Trophoblast cell (in vitro differentiated cells and primary cell): ENCODE measurements at regions not wholly inside any gene's neighbourhood (a gene's known extent, or its start where the extent isn't known, plus 50 kb on each side); places are given as distances from the start of the nearest gene placed in this dataset.
A peak's percentile ranks its signal among the peaks of the same experiment; 100 is the strongest.

Experiments
- DNase-seq, 2 donors: peaks; one replicate each; pipeline ENCODE4 v3.0.0-alpha.2; 2016
- H2AFZ ChIP-seq: 2 replicates; pipeline ENCODE4 v1.6.1; 2013; ENCODE audit warnings: low read length, moderate library complexity, mild to moderate bottlenecking; ENCODE audit not compliant: insufficient read depth, poor library complexity
- H2AK5ac ChIP-seq: 2 replicates; pipeline ENCODE4 v1.6.1; 2013; ENCODE audit warnings: mild to moderate bottlenecking, low read length
- H2BK120ac ChIP-seq: 2 replicates; pipeline ENCODE4 v1.6.1; 2013; ENCODE audit warnings: low read length, mild to moderate bottlenecking, moderate library complexity; ENCODE audit not compliant: insufficient read depth, poor library complexity
- H2BK12ac ChIP-seq: 2 replicates; pipeline ENCODE4 v1.6.1; 2013; ENCODE audit warnings: mild to moderate bottlenecking, low read length, moderate library complexity
- H2BK5ac ChIP-seq: 2 replicates; pipeline ENCODE4 v1.6.1; 2013; ENCODE audit warnings: low read length, low read depth, moderate library complexity, mild to moderate bottlenecking; ENCODE audit not compliant: poor library complexity
- H3K14ac ChIP-seq: 2 replicates; pipeline ENCODE4 v1.6.1; 2013; ENCODE audit warnings: mild to moderate bottlenecking, low read length
- H3K18ac ChIP-seq: 2 replicates; pipeline ENCODE4 v1.6.1; 2013; ENCODE audit warnings: mild to moderate bottlenecking, low read length
- H3K23ac ChIP-seq: 2 replicates; pipeline ENCODE4 v1.6.1; 2013; ENCODE audit warnings: low read length
- H3K27ac ChIP-seq: 2 replicates; pipeline ENCODE4 v1.5.1; 2013; ENCODE audit warnings: low read depth, mild to moderate bottlenecking, inconsistent platforms, low read length, moderate library complexity
- H3K27me3 ChIP-seq: 2 replicates; pipeline ENCODE4 v1.6.1; 2013; ENCODE audit warnings: inconsistent platforms, mild to moderate bottlenecking, low read length, moderate library complexity; ENCODE audit not compliant: insufficient read depth
- H3K36me3 ChIP-seq, 2 experiments: 1 replicate in 1 of 2; 2 replicates in 1 of 2; pipeline ENCODE4 v1.6.1; 2013; ENCODE audit warnings: low read length in 2 of 2, mild to moderate bottlenecking in 2 of 2, moderate library complexity in 1 of 2; ENCODE audit not compliant: insufficient read depth in 2 of 2, control insufficient read depth in 1 of 2
- H3K4ac ChIP-seq: 2 replicates; pipeline ENCODE4 v1.6.1; 2013; ENCODE audit warnings: low read depth, mild to moderate bottlenecking, low read length, moderate library complexity
- H3K4me1 ChIP-seq, 2 experiments: 1 replicate in 1 of 2; 2 replicates in 1 of 2; pipeline ENCODE4 v1.6.1; 2013; ENCODE audit warnings: low read length in 2 of 2, mild to moderate bottlenecking in 2 of 2, moderate library complexity in 1 of 2; ENCODE audit not compliant: insufficient read depth in 2 of 2, control insufficient read depth in 1 of 2
- H3K4me2 ChIP-seq: 2 replicates; pipeline ENCODE4 v1.6.1; 2013; ENCODE audit warnings: inconsistent platforms, mild to moderate bottlenecking, low read length, moderate library complexity
- H3K4me3 ChIP-seq: 2 replicates; pipeline ENCODE4 v1.5.1; 2013; ENCODE audit warnings: mild to moderate bottlenecking, low read depth, low read length, inconsistent platforms
- H3K79me1 ChIP-seq: one replicate; pipeline ENCODE4 v1.6.1; 2013; ENCODE audit warnings: low read length
- H3K79me2 ChIP-seq: 2 replicates; pipeline ENCODE4 v1.6.1; 2013; ENCODE audit warnings: low read length, mild to moderate bottlenecking; ENCODE audit not compliant: control insufficient read depth, insufficient read depth, poor library complexity
- H3K9ac ChIP-seq: 2 replicates; pipeline ENCODE4 v1.6.1; 2013; ENCODE audit warnings: mild to moderate bottlenecking, low read length
- H3K9me3 ChIP-seq: 2 replicates; pipeline ENCODE4 v1.6.1; 2013; ENCODE audit warnings: low read depth, mild to moderate bottlenecking, control low read depth, inconsistent platforms, low read length; ENCODE audit not compliant: insufficient read depth
- H4K12ac ChIP-seq: 2 replicates; pipeline ENCODE4 v1.6.1; 2013; ENCODE audit warnings: low read depth, mild to moderate bottlenecking, low read length, moderate library complexity
- H4K8ac ChIP-seq: 2 replicates; pipeline ENCODE4 v1.6.1; 2013; ENCODE audit warnings: low read depth, mild to moderate bottlenecking, low read length, moderate library complexity
- H4K91ac ChIP-seq: one replicate; pipeline ENCODE4 v1.6.1; 2013; ENCODE audit warnings: low read depth, mild to moderate bottlenecking, low read length, moderate library complexity
- WGBS: extraction: QIAGEN DNeasy Blood & Tissue Kit; methylation state at CpG from one replicate; pipeline ENCODE4 v1.1.7; 2013; ENCODE audit warnings: missing lambda C conversion rate; ENCODE audit not compliant: insufficient read length, insufficient coverage; ENCODE audit errors: extremely low coverage; 5-methylcytosine and 5-hydroxymethylcytosine counted together

DNA sequence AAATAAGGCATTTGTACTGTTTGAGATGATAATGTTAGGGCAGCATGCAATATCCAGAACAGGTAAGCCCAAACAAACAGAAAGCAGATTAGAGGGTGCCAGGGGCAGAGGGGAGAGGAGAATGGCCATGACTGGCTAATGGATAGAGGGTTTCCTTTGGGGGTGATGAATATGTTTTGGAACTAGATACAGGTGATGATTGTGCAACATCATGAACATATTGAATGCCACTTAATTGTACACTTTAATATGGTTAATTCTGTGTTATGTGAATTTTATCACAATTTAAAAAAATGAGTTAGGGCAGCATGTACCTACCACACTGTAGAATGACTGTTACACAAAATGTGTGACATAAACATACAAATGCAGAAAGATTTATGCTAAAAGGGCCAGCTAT lies 255.5 kb upstream of the FN1 start:
- Histone ChIP-seq H3K4me2 (no peak overlapping the region), H3K36me3 (no peaks in the 10 kb centered on the region), H3K4ac (peak overlapping the region; percentile 40), H3K79me1 (peaks cover 25% of the 10 kb centered on the region), H2BK12ac (peak overlapping the region; percentile 99), H2BK120ac (peak overlapping the region; percentile 97), H3K4me3 (no peak overlapping the region), H3K23ac (no peak overlapping the region), H3K79me2 (peaks cover 6% of the 10 kb centered on the region), H3K9me3 (no peaks in the 10 kb centered on the region), H3K27me3 (no peaks in the 10 kb centered on the region), H4K91ac (peak overlapping the region; percentile 61), H3K9ac (no peak overlapping the region), H4K12ac (no peak overlapping the region), H3K14ac (peak overlapping the region; percentile 79), H3K27ac (no peak overlapping the region), H3K18ac (no peak overlapping the region), H2BK5ac (peak overlapping the region; percentile 69), H2AK5ac (peak overlapping the region; percentile 98), H4K8ac (no peak overlapping the region), H3K4me1 (peaks cover 0 to 7% of the 10 kb centered on the region in 2 experiments), H2AFZ (no peak overlapping the region)
- DNase-seq = no peak

DNA sequence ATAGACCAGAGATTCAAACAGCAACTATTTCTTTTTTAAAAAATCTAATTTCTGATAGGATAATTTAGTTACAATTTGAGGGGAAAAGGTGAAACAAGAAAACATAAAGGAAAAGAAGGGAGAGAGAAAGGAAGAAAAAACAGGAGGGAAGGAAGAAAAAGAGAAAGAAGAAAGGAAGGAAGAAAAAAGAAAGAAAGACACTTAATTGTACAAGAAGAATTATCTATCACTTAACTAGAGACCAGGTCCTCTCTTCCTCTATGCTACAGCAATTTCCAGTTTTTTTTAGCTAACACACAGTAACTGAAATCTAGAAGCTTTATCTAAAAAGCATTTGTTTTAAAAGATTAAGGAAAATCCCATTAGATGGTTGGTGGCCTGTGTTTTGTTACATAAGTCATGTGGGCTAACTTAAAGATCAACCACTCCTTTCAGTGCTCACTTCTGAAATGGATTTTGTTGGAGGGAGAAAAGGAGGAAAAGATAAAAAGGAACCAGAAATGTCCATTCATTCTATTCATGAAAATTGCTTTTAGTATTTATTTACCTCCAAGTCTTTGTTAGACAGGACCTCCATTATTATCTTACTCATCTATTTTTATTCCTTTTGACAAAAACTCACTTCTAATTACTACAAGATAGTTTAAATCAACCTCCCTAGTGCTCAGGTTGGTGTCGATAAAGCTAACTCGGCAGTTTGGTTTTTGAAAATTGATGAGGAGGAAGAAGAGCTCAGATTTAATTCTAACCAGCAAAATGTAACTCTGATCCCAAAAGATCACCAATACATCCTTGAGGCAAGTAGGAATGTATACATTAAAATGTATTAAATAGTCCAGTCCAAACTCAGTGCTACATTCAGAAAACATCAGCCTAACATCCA lies 251.5 kb upstream of the FN1 start:
- H3K18ac ChIP-seq = no peak overlapping the region
- H4K91ac ChIP-seq = no peak overlapping the region
- H3K27ac ChIP-seq = no peak overlapping the region
- H2BK5ac ChIP-seq = no peak overlapping the region
- no peak overlapping the region for H3K4me3 ChIP-seq
- no CpG with 5 or more reads among the region's 2 CpGs for WGBS
- no peak overlapping the region for H2AFZ ChIP-seq
- no peak overlapping the region for H3K4ac ChIP-seq
- H3K27me3 ChIP-seq = no peaks in the 10 kb centered on the region
- no peaks in the 10 kb centered on the region for H3K36me3 ChIP-seq
- H3K79me1 ChIP-seq = peaks cover 26% of the 10 kb centered on the region
- H3K4me1 ChIP-seq = peaks cover 0 to 3% of the 10 kb centered on the region in 2 experiments
- H3K9me3 ChIP-seq = no peaks in the 10 kb centered on the region
- H4K8ac ChIP-seq = no peak overlapping the region
- no peak overlapping the region for H3K23ac ChIP-seq
- no peak overlapping the region for H3K9ac ChIP-seq
- DNase-seq = no peak
- H3K79me2 ChIP-seq = peaks cover 2% of the 10 kb centered on the region
- no peak overlapping the region for H3K14ac ChIP-seq
- no peak overlapping the region for H2BK12ac ChIP-seq
- no peak overlapping the region for H2AK5ac ChIP-seq
- H3K4me2 ChIP-seq = no peak overlapping the region
- H2BK120ac ChIP-seq = no peak overlapping the region
- no peak overlapping the region for H4K12ac ChIP-seq

DNA sequence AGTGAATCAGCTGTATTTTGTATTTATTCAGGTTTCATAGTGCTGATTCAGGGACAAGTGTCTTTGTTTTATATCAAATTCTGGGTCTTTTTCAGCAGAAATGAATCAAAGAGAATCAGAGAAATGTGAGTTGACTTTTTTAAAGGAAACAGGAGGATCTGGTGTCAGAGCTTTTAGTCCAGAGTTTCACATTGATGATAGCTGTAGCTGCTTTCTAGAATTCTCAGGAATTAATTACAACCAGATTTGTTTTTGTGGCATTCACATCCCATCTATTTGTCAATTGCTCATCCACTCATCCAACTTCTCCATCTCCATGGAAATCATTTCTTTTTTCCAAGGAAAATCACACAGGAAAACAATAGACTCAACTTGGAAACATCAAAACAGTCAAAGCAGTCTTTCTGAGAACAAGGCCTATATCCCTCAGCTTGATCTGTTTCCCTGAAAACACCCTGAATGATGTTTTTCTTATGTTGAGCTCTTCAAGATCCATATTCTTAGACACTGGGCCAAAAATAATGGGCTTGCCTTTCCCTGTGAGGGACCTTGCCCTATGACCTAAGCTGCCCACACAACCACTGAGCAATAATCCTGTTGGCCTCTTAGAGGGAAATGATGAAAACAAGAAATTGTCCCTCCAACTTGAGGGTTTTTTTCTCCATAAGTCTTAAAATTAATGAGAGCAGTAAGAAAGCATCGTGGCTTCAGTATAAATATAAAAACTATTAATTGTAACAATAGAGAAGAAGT lies 249.5 kb upstream of the FN1 start:
- no peaks in the 10 kb centered on the region for H3K9me3 ChIP-seq
- no peak overlapping the region for H3K27ac ChIP-seq
- H2BK120ac ChIP-seq = peak overlapping the region; percentile 47
- peak overlapping the region; percentile 26 for H2BK5ac ChIP-seq
- no peak overlapping the region for H3K23ac ChIP-seq
- H4K91ac ChIP-seq = peak overlapping the region; percentile 8
- H3K36me3 ChIP-seq = no peaks in the 10 kb centered on the region
- no peak overlapping the region for H3K18ac ChIP-seq
- H2AFZ ChIP-seq = no peak overlapping the region
- H4K8ac ChIP-seq = no peak overlapping the region
- no peaks in the 10 kb centered on the region for H3K27me3 ChIP-seq
- peak overlapping the region; percentile 86 for H2BK12ac ChIP-seq
- no peak overlapping the region for H3K9ac ChIP-seq
- H3K79me1 ChIP-seq = peaks cover 28% of the 10 kb centered on the region
- no peak overlapping the region for H3K4me2 ChIP-seq
- H3K4me3 ChIP-seq = no peak overlapping the region
- no peak overlapping the region for H3K4ac ChIP-seq
- H3K79me2 ChIP-seq = no peaks in the 10 kb centered on the region
- no peak overlapping the region for H2AK5ac ChIP-seq
- no peak for DNase-seq
- peaks cover 2 to 7% of the 10 kb centered on the region in 2 experiments for H3K4me1 ChIP-seq
- no CpG with 5 or more reads among the region's 1 CpG for WGBS
- H3K14ac ChIP-seq = peak overlapping the region; percentile 57
- H4K12ac ChIP-seq = no peak overlapping the region

DNA sequence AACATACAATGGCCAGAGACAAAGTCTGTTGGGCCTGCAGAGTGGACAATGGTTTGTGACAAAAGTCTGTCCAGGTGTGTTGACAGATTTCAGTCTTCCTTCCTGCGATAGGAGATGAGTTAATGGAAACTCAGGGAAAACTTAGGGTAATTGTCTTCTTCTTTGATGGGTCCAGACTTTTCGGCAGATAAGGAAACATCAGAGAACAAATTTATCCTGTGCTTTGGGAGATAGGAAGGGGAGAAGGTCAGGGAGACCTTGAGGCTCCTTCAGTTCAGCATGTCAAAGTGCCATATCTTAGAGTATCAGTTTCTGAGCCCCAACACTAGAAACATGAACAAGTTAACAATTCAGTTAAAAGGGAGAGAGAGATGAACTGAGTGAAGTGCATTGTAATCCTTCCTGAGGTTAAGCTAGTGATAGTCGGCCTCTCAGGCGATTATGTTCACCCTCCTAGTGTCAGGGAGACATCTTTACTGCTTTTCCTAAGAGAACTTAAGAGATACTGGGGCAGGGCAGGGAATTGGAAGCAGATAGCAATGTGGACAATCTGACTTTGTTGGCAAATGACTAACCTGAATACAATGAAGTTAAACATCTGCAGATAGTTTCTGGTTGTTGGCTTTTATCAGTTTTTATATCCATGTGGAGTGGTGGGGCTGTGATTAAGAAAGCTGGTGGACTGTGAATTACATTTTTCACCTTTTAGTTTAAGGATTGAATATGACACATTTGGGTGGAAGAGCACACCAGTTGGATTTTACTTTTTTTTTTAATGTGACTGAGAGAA lies 248.8 kb upstream of the FN1 start:
- H3K79me1 ChIP-seq = peaks cover 28% of the 10 kb centered on the region
- DNase-seq = peak in 1 of 2 donors; percentile 51
- peak overlapping the region; percentile 24 for H3K14ac ChIP-seq
- H4K91ac ChIP-seq = peak overlapping the region; percentile 63
- H2BK12ac ChIP-seq = peak overlapping the region; percentile 79
- no peak overlapping the region for H2AK5ac ChIP-seq
- no peak overlapping the region for H3K23ac ChIP-seq
- H3K4me2 ChIP-seq = no peak overlapping the region
- no peaks in the 10 kb centered on the region for H3K79me2 ChIP-seq
- peak overlapping the region; percentile 24 for H3K4ac ChIP-seq
- no peak overlapping the region for H3K9ac ChIP-seq
- no peaks in the 10 kb centered on the region for H3K36me3 ChIP-seq
- H2AFZ ChIP-seq = no peak overlapping the region
- no peak overlapping the region for H3K27ac ChIP-seq
- H2BK5ac ChIP-seq = peak overlapping the region; percentile 54
- no peaks in the 10 kb centered on the region for H3K9me3 ChIP-seq
- peaks cover 2 to 7% of the 10 kb centered on the region in 2 experiments for H3K4me1 ChIP-seq
- H3K4me3 ChIP-seq = no peak overlapping the region
- no peaks in the 10 kb centered on the region for H3K27me3 ChIP-seq
- no peak overlapping the region for H4K12ac ChIP-seq
- peak overlapping the region; percentile 47 for H2BK120ac ChIP-seq
- no peak overlapping the region for H3K18ac ChIP-seq
- no CpG with 5 or more reads among the region's 4 CpGs for WGBS
- H4K8ac ChIP-seq = no peak overlapping the region
